K562 (cell line): ENCODE measurements at regions not wholly inside any gene's neighbourhood (a gene's known extent, or its start where the extent isn't known, plus 50 kb on each side); places are given as distances from the start of the nearest gene placed in this dataset.
"Not testable (repeated sequence)": the region's sequence is repeated elsewhere in the genome, so short reads cannot be mapped to it uniquely, and the experiment has no call there.

Experiments
- ATAC-seq: fragments of 200-7000 bp; cut with Tn5 transposase; 3 replicates; pipeline ENCODE4 v1.9.1; 2020; ENCODE audit warnings: moderate library complexity
- BruUV-seq: library from RNA; stranded (reverse); fragments of 400-500 nt; replicated peaks from 2 replicates; lab custom pipeline; 2021; lab: Mats Ljungman, UMichigan
- CTCF ChIA-PET: fragments of 300-600 bp; formaldehyde crosslinking; extraction: SDS; loops from one replicate; lab custom pipeline; 2021; ENCODE audit warnings: low intra/inter-chr PET ratio; lab: Yijun Ruan, JAX
- POLR2A ChIA-PET: fragments of 300-600, 350-650 bp; sonication (Branson Sonifier 250); formaldehyde crosslinking; extraction: SDS; loops from one replicate; lab custom pipeline; 2021; ENCODE audit warnings: antibody characterized with exemption, inconsistent platforms; lab: Yijun Ruan, JAX
- DNase-seq, 4 experiments: peaks; one replicate each; pipeline versions ENCODE4 v3.0.0 to v3.0.0-alpha.2; 2011 to 2018; ENCODE audit warnings: low spot score in 3 of 4, mixed read lengths in 3 of 4; ENCODE audit errors: extremely low read depth in 1 of 4
- FAIRE-seq: peaks from 2 replicates; lab custom pipeline; 2011; peaks lifted over from hg19 to GRCh38; lab: Jason Lieb, UNC
- H2AFZ ChIP-seq: 2 replicates; pipeline ENCODE4 v1.6.0; 2011; ENCODE audit warnings: low read depth, low read length, control low read depth, inconsistent platforms
- H3K27ac ChIP-seq: fragments of 200-600 bp; 3 replicates; pipeline ENCODE4 v1.8.0; 2011; ENCODE audit warnings: low read depth, mild to moderate bottlenecking, control low read depth, inconsistent platforms, low read length, moderate library complexity, mixed read lengths; ENCODE audit errors: extremely low read depth
- H3K27me3 ChIP-seq, 2 experiments: fragments of 300-600 bp in 1 of 2; 2 replicates in 1 of 2; 3 replicates in 1 of 2; pipeline versions ENCODE4 v1.6.0 to v1.8.0; 2011; ENCODE audit warnings: inconsistent platforms in 2 of 2, low read length in 2 of 2, mild to moderate bottlenecking in 1 of 2, mixed read lengths in 1 of 2, moderate library complexity in 1 of 2; ENCODE audit not compliant: control insufficient read depth in 2 of 2, insufficient read depth in 2 of 2
- H3K36me3 ChIP-seq: fragments of 300-600 bp; 3 replicates; pipeline ENCODE4 v1.8.0; 2011; ENCODE audit warnings: mild to moderate bottlenecking, low read length, inconsistent platforms; ENCODE audit not compliant: control insufficient read depth, insufficient read depth
- H3K4me1 ChIP-seq, 2 experiments: fragments of 200-600 bp in 1 of 2; replicated peaks in 1 of 2; 2 replicates in 1 of 2; 3 replicates in 1 of 2; pipeline versions ENCODE4 v1.5.1 to v1.8.0; 2011; ENCODE audit warnings: inconsistent platforms in 2 of 2, low read length in 2 of 2, mild to moderate bottlenecking in 1 of 2, mixed read lengths in 1 of 2, moderate library complexity in 1 of 2; ENCODE audit not compliant: control insufficient read depth in 2 of 2, insufficient read depth in 2 of 2
- H3K4me2 ChIP-seq: 2 replicates; pipeline ENCODE4 v1.6.1; 2011; ENCODE audit warnings: low read length, control low read depth, inconsistent platforms, mixed read lengths; ENCODE audit not compliant: insufficient read depth
- H3K4me3 ChIP-seq: fragments of 200-600 bp; sonication (generic), shearing (Covaris generic); 2 replicates; pipeline ENCODE4 v1.5.1; 2016; ENCODE audit warnings: control low read depth, inconsistent platforms
- H3K79me2 ChIP-seq: fragments of 200-600 bp; 3 replicates; pipeline ENCODE4 v1.8.0; 2011; ENCODE audit warnings: low read length, inconsistent platforms; ENCODE audit not compliant: control insufficient read depth, insufficient read depth
- H3K9ac ChIP-seq, 2 experiments: 2 replicates each; pipeline versions ENCODE4 v1.6.0 to v1.6.1; 2011; ENCODE audit warnings: low read depth in 2 of 2, low read length in 2 of 2, control low read depth in 1 of 2, inconsistent platforms in 1 of 2, mild to moderate bottlenecking in 1 of 2, mixed read lengths in 1 of 2; ENCODE audit not compliant: insufficient read depth in 1 of 2
- H3K9me1 ChIP-seq: one replicate; pipeline ENCODE4 v1.6.0; 2011; ENCODE audit warnings: inconsistent platforms, mild to moderate bottlenecking, low read length, moderate library complexity; ENCODE audit not compliant: control insufficient read depth, insufficient read depth
- H3K9me3 ChIP-seq: replicated peaks from 2 replicates; pipeline ENCODE4 v1.5.1; 2011; ENCODE audit warnings: low read depth, low read length, inconsistent platforms; ENCODE audit not compliant: control insufficient read depth, insufficient read depth
- H4K20me1 ChIP-seq: replicated peaks from 2 replicates; pipeline ENCODE4 v1.6.1; 2011; ENCODE audit warnings: low read length, inconsistent platforms, mixed read lengths; ENCODE audit not compliant: control insufficient read depth, insufficient read depth
- ATF4 ChIP-seq: fragments of 450-650 bp; formaldehyde crosslinking; IDR thresholded peaks from 2 replicates; pipeline ENCODE4 v1.4.0; 2022; ENCODE audit warnings: mild to moderate bottlenecking, moderate library complexity
- FOSL1 ChIP-seq: fragments of 200-800 bp; sonication (Bioruptor generic); conservative IDR thresholded peaks from 2 replicates; pipeline ENCODE4 v1.6.1; 2016; ENCODE audit warnings: missing genetic modification characterization, missing compliant biosample characterization
- HMBOX1 ChIP-seq: sonication (generic); IDR thresholded peaks from 2 replicates; pipeline ENCODE4 v1.6.1; 2016
- ID3 ChIP-seq, 2 experiments: fragments of 250-450 bp in 1 of 2; fragments of 450-650 bp in 1 of 2; sonication (Bioruptor Pico) in 1 of 2; IDR thresholded peaks; 2 replicates each; pipeline versions ENCODE4 v1.6.1 to v1.8.0; 2016 to 2021; ENCODE audit warnings: mild to moderate bottlenecking in 2 of 2, moderate library complexity in 2 of 2, missing compliant biosample characterization in 1 of 2, missing genetic modification characterization in 1 of 2
- LEF1 ChIP-seq: fragments of 450-650 bp; IDR thresholded peaks from 2 replicates; pipeline ENCODE4 v1.6.1; 2016; ENCODE audit warnings: mild to moderate bottlenecking
- POLR2H ChIP-seq: IDR thresholded peaks from 2 replicates; pipeline ENCODE4 v1.6.1; 2016; ENCODE audit warnings: missing genetic modification characterization, low read depth, mild to moderate bottlenecking, control low read depth, missing compliant biosample characterization, moderate library complexity
- TRIM24 ChIP-seq, 2 experiments: fragments of 450-650 bp; IDR thresholded peaks; 2 replicates each; pipeline ENCODE4 v1.6.1; 2016
- ZNF431 ChIP-seq: sonication (generic); formaldehyde crosslinking; IDR thresholded peaks from 2 replicates; pipeline ENCODE4 v1.8.0; 2022; ENCODE audit warnings: mild to moderate bottlenecking, missing genetic modification reagents
- ZNF584 ChIP-seq: fragments of 200-800 bp; sonication (Bioruptor generic); IDR thresholded peaks from 2 replicates; pipeline ENCODE4 v1.6.1; 2016; ENCODE audit warnings: low read depth, mild to moderate bottlenecking, missing genetic modification characterization, missing compliant biosample characterization
- ZNF668 ChIP-seq: fragments of 250-450 bp; sonication (Bioruptor Pico); IDR thresholded peaks from 2 replicates; pipeline ENCODE4 v1.8.0; 2022; ENCODE audit warnings: mild to moderate bottlenecking, inconsistent platforms
- WGBS: fragments of 100-300 bp; shearing (Covaris generic); methylation state at CpG from one replicate; pipeline ENCODE4 v1.1.6; 2016; ENCODE audit warnings: low coverage, mixed read lengths; ENCODE audit not compliant: insufficient coverage; ENCODE audit errors: missing lambda C conversion rate; 5-methylcytosine and 5-hydroxymethylcytosine counted together
- in situ Hi-C: fragments of 300-500 bp; cut with MboI; formaldehyde crosslinking; loops from 4 replicates; pipeline ENCODE4 v1.15.0; 2018; ENCODE audit warnings: inconsistent platforms, mixed read lengths
- intact Hi-C: fragments of 100-400 bp; cut with micrococcal nuclease; formaldehyde crosslinking; loops from 2 replicates; pipeline ENCODE4 v1.14.2; 2022
- TF ChIP-seq, protein P1 (sequence below): fragments of 250-450 bp; sonication (Bioruptor Pico); IDR thresholded peaks from 2 replicates; pipeline ENCODE4 v1.5.0; 2021

DNA sequence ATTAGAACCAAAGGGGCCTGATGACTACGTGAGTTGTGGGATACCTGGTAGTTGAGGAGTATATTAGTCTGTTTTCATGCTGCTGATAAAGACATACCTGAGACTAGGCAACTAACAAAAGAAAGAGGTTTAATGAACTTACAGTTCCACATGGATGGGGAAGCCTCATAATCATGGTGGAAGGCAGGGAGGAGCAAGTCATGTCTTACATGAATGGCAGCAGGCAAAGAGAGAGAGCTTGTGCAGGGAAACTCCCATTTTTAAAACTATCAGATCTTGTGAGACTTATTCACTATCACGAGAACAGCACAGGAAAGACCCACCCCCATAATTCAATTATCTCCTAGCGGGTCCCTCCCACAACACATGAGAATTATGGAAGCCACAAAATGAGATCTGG is 98.4 kb downstream of the APIP start:
- H3K79me2 ChIP-seq, intact Hi-C loops, H3K36me3 ChIP-seq, H2AFZ ChIP-seq, FAIRE-seq, BruUV-seq, H3K9me1 ChIP-seq, H3K9ac ChIP-seq, H3K27me3 ChIP-seq, in situ Hi-C loops, H3K4me1 ChIP-seq, H3K4me3 ChIP-seq, H4K20me1 ChIP-seq, H3K27ac ChIP-seq, H3K4me2 ChIP-seq, ATAC-seq, CTCF ChIA-PET, DNase-seq: not testable (repeated sequence)
- peak in 1 of 2 experiments; percentile 36; a peak in 1 of 4 replicates for TF ChIP-seq TRIM24 (IDR thresholded peaks at IDR 0.05)
- peak; percentile 92 for TF ChIP-seq ZNF431 (CRISPR knock-in tag)
- H3K9me3 ChIP-seq: peaks cover 20% of the 10 kb centered on the region
- WGBS: 40% methylated on average over 3 of the region's 3 CpGs
- POLR2A ChIA-PET: interaction anchor here (0.6 kb wide), 1 partner anchor 20 kb away, joined by 3 read pairs; no protein-coding TSS in a partner anchor

DNA sequence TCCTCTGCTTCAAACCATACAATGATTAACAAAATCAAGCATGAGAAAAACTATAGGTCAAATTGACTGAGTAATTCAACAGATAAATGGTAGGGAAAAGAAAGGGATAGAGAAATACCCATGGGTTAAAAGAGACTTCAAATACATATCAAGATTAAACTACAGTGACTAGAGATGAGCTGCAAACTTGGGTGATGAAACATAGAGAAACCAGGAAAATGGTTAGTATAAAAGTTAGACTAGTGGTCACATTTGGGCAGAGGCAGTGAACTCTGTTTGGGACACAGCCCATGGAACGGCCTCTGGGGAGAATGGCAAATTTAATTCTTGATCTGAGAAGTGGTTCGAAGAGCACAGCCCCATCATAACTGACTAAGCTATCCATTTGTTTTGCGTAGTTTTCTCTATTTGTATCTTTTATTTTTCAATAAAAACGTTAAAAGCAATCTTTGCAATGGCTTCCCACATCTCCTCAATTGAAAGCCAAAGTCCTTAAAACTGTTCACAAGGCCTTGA is 99.4 kb downstream of the APIP start:
- ChIA-PET CTCF (no interaction called here), POLR2A (no interaction called here)
- TF ChIP-seq ATF4 (CRISPR knock-in tag) (0 out of 2 replicates have a peak, but pooled peaks have one; percentile 21), FOSL1 (0 out of 2 replicates have a peak, but pooled peaks have one; percentile 20), LEF1 (no peak), HMBOX1 (peak; percentile 75; the same call in 1 of the 2 replicates), ID3 (CRISPR knock-in tag; IDR thresholded peaks at IDR 0.05) (no peak), ID3 (tag; IDR thresholded peaks at IDR 0.05) (no peak), ZNF668 (CRISPR knock-in tag) (no peak), ZNF584 (CRISPR knock-in tag) (peak; percentile 81; the same call in 1 of the 2 replicates), POLR2H (tag) (peak; percentile 70)
- TF ChIP-seq, protein P1, sequence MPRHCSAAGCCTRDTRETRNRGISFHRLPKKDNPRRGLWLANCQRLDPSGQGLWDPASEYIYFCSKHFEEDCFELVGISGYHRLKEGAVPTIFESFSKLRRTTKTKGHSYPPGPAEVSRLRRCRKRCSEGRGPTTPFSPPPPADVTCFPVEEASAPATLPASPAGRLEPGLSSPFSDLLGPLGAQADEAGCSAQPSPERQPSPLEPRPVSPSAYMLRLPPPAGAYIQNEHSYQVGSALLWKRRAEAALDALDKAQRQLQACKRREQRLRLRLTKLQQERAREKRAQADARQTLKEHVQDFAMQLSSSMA (CRISPR knock-in tag): no peak

More for the DNA sequence above, 99.4 kb downstream of the APIP start:
- H4K20me1 ChIP-seq: no peaks in the 10 kb centered on the region
- H3K36me3 ChIP-seq: no peaks in the 10 kb centered on the region
- no TSS peak for BruUV-seq
- in situ Hi-C loops: no loop called here
- peak overlapping the region; percentile 4; the same call in 1 of the 2 replicates for H2AFZ ChIP-seq
- H3K9me3 ChIP-seq: peaks cover 31% of the 10 kb centered on the region
- DNase-seq: no peak
- no peaks in the 10 kb centered on the region; a peak in 1 of 5 replicates for H3K27me3 ChIP-seq
- peak; percentile 72 for ATAC-seq
- H3K27ac ChIP-seq: no peak overlapping the region
- H3K4me2 ChIP-seq: no peak overlapping the region
- WGBS: 44% methylated on average over 4 of the region's 4 CpGs
- no peak overlapping the region for H3K4me3 ChIP-seq
- intact Hi-C loops: no loop called here
- H3K4me1 ChIP-seq: no peaks in the 10 kb centered on the region
- no peaks in the 10 kb centered on the region for H3K9me1 ChIP-seq
- no peak for FAIRE-seq
- H3K9ac ChIP-seq: no peak overlapping the region
- H3K79me2 ChIP-seq: no peaks in the 10 kb centered on the region
